RWPE1 (cell line): ENCODE measurements at regions not wholly inside any gene's neighbourhood (a gene's known extent, or its start where the extent isn't known, plus 50 kb on each side); places are given as distances from the start of the nearest gene placed in this dataset.

Experiments
- CTCF ChIA-PET: fragments of 350-600 bp; sonication (Branson Sonifier 250); formaldehyde crosslinking; extraction: SDS; loops from one replicate; lab custom pipeline; 2021; lab: Yijun Ruan, JAX
- POLR2A ChIA-PET: fragments of 400-600 bp; formaldehyde crosslinking; extraction: SDS; loops from one replicate; lab custom pipeline; 2020; ENCODE audit warnings: antibody characterized with exemption; ENCODE audit not compliant: low non-redundant PET; lab: Yijun Ruan, JAX
- DNase-seq: peaks from one replicate; pipeline ENCODE4 v3.0.0; 2012; ENCODE audit warnings: low spot score
- H3K27ac ChIP-seq: fragments of 450-650 bp; 2 replicates; pipeline ENCODE4 v1.5.1; 2017
- CTCF ChIP-seq: fragments of 450-650 bp; conservative IDR thresholded peaks from 2 replicates; pipeline ENCODE4 v1.5.1; 2017; ENCODE audit warnings: low read depth, mild to moderate bottlenecking

GRCh38 chr15:53208751-53209150 is 418.6 kb upstream of the ONECUT1 start:
- POLR2A ChIA-PET = no interaction called here
- CTCF ChIA-PET = no interaction called here
- H3K27ac ChIP-seq = no peak overlapping the region
- no peak for DNase-seq
- no peak for TF ChIP-seq CTCF

GRCh38 chr15:53203454-53203853 is 413.3 kb upstream of the ONECUT1 start:
- ChIA-PET CTCF (no interaction called here), POLR2A (no interaction called here)
- DNase-seq = no peak
- H3K27ac ChIP-seq = no peak overlapping the region
- no peak for TF ChIP-seq CTCF

- CTCF ChIA-PET = no interaction called here
- POLR2A ChIA-PET = no interaction called here
- no peak for TF ChIP-seq CTCF
- H3K27ac ChIP-seq = no peak overlapping the region
- DNase-seq = no peak
Observed at GRCh38 chr15:53202876-53203275, 412.7 kb upstream of the ONECUT1 start.

- H3K27ac ChIP-seq = no peak overlapping the region
- CTCF ChIA-PET = interaction anchor here (0.6 to 0.8 kb wide), 7 partner anchors 13 to 1392 kb away, joined by 3 to 5 read pairs (median 3); no protein-coding TSS in a partner anchor
- peak; percentile 94 for TF ChIP-seq CTCF
- peak; percentile 62 for DNase-seq
- POLR2A ChIA-PET = no interaction called here
Observed at GRCh38 chr15:53197426-53197839, 407.3 kb upstream of the ONECUT1 start.

- TF ChIP-seq CTCF = no peak
- CTCF ChIA-PET = interaction anchor here (0.6 to 0.8 kb wide), 8 partner anchors 13 to 1107 kb away, joined by 3 to 4 read pairs (median 3); no protein-coding TSS in a partner anchor
- POLR2A ChIA-PET = no interaction called here
- no peak overlapping the region for H3K27ac ChIP-seq
- no peak for DNase-seq
Observed at GRCh38 chr15:53196788-53197187, 406.7 kb upstream of the ONECUT1 start.

- TF ChIP-seq CTCF = no peak
- POLR2A ChIA-PET = no interaction called here
- CTCF ChIA-PET = no interaction called here
Observed at GRCh38 chr15:53196242-53196641, 406.1 kb upstream of the ONECUT1 start.

More at GRCh38 chr15:53196242-53196641, 406.1 kb upstream of the ONECUT1 start:
- no peak for DNase-seq
- H3K27ac ChIP-seq = no peak overlapping the region
